CD4-positive, alpha-beta T cell treated with Interleukin-10 for 1 hour (primary cell): ENCODE measurements at regions not wholly inside any gene's neighbourhood (a gene's known extent, or its start where the extent isn't known, plus 50 kb on each side); places are given as distances from the start of the nearest gene placed in this dataset.
A peak's percentile ranks its signal among the peaks of the same experiment; 100 is the strongest.

Source experiments
- DNase-seq: peaks from one replicate; pipeline ENCODE4 v3.0.0-alpha.2; 2020

DNA sequence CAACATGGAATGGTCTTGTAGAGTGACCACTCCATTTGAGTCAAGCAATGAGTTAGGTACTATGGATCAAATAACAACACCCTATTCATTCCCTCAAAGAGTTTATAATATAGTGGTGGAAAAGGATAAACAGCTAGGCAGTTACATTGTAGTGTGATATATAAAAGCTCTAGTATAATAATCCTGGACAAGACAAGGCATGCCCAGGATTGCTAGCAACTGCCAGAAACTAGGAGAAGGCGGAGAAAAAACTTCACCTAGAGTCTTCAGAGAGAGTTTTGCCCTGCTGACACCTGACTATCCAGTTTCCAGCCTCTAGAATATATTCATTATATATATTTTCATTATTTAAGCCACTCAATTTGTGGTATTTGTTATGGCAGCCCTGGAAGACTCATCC is 530.6 kb downstream of the KLF12 start:
- DNase-seq = no peak

DNA sequence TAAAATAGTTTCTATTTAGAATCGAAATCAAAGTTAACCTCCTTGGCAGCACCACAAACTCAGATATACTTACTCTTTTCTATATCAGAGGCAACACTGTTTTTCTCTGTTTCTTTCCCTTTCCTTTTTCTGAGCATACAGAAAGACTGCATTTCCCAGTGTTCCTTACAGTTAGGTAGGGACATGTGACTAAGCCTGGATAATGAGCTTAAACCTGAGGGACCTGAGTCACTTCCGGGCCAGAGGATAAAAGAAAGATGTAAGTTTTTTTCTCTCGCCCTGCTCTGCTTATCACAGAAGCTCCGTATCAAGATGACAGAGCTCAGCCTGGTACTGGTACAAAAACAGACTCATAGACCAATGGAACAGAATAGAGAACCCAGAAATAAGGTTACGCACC is 531.9 kb downstream of the KLF12 start:
- peak; percentile 11 for DNase-seq

DNA sequence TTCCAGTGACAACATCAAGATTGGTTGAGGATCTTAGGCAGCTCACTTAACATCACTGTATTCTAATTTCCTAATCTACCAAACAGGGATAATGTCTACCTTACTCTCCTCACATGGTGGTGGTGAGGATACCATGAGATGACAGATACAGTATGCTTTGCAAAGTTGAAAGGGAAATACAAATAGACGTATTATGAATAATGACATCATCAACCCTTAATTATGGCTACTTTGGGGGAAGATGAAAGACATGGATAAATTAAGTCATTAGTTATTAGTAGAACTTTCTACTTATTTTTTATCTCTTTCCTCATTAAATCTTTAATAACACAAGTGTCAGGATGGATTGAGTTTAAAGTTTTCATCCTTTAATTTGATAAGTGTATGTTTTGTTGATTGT is 532.5 kb downstream of the KLF12 start:
- no peak for DNase-seq

DNA sequence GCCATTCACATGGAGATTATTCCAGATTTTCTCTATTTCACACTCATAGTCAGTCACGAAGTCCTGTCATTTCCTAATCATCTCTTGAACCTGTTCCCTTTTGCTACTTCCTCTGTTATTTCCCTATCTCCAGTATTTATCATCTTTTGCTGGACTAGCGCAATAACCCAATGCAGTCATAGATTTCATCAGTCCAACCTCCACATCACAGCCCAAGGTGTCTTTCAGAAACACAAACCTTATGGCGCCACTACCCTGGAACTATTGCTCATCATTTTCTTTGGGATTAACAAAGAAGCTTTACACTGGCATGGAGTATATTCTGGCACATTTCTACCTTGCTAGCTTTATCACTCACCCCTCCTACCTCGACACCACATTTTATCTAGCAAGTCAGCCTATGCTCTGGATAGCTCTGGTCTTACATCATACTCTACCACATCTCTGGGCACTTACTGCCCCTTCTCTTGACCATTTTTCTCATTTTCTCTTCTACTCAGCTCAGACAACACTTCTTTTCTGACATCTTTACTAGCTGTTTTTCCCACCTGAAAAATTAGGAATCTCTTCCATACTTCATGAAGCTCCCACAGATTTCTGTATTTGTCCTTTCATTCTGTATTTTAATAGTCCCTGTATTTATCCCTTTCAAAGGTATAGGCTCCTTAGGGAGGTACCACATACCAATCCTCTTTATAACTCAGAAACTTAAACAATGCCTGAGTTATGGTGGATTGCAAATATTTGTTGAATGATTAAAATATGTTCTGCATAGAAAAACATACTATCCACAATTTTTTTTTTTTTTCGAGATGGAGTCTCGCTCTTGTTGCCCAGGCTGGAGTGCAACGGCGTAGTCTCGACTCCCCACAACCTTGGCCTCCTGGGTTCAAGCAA is 534.7 kb downstream of the KLF12 start:
- DNase-seq = no peak

DNA sequence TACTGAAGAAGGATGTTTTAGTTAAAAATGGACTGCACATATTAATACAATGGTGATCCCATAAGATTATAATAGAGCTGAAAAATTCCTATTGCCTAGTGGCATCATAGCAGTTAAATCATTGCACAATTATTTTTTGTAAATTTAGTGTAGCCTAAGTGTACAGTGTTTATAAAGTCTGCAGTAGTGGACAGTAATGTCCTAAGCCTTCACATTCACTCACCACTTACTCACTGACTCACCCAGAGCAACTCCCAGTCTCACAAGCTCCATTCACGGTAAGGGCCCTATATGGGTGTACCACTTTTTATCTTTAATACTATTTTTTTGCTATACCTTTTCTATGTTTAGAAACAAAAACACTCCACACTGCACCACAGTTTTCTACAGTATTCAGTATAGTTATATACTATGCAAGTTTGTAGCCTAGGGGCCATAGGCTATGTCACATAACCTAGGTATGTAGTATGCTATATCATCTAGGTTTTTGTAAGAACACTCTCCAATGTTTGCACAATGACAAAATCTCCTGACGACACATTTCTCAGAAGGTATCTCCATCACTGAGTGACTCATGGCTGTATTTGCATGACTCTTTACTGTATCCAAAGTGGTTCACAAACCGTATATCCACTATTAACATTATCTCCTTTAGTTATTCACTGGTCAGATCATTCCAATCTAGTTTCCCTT is 536.0 kb downstream of the KLF12 start:
- DNase-seq = no peak

DNA sequence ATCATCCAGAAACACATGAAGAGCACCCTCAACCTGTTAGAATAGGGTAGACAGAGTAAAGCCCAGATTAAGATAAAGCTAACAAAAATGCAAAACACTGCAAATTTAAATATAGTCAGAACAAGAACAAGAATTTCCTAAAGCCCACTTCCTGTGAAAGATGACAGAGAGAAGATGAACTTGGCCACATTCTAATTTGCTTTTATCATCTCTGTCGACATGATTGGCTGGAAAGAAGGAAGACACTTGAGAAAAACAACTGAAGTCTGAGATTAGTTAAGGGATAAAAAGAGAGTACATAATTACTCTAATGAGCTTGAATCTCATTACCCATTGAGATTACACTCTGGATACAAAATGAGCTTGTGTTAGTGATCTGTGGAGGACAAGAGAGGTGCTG is 537.6 kb downstream of the KLF5 start:
- DNase-seq = no peak

GRCh38 chr13:73593199-73593765 is 534.5 kb downstream of the KLF5 start:
- no peak for DNase-seq

DNA sequence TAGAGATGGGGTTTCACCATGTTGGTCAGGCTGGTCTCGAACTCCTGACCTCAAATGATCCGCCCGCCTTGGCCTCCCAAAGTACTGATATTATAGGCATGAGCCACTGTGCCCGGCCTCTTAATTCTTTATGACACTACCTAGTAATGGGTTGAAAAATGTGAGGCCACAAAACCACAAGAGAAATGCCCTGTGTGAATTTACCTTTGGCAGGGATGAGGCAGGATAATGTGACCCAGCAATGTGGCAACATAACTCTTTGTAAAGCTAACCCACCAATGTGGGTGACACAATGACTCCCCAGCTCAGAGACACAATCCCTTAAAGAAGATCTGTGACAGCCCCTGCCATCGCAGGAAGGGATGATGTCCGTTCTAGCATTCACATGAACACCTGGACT is 533.1 kb downstream of the KLF5 start:
- DNase-seq = no peak

DNA sequence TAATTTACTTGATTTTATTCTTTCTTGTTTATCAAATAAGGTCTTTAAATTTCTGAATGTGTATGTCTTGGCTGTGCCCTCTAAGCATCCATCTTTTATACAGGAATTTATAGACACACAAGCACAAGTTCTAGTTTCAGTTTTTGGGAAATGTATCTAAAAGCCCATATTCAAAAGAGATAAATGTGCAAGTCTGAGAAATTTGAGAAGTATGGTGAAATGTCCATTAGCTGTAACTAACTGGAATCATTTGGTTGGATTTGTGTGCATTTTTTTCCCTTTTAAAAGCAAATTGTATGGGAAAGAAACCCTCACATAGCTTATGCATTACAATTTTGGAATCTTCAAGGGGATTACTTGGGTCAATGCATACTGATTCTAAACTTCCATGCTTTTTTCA is 532.0 kb downstream of the KLF5 start:
- DNase-seq = no peak

DNA sequence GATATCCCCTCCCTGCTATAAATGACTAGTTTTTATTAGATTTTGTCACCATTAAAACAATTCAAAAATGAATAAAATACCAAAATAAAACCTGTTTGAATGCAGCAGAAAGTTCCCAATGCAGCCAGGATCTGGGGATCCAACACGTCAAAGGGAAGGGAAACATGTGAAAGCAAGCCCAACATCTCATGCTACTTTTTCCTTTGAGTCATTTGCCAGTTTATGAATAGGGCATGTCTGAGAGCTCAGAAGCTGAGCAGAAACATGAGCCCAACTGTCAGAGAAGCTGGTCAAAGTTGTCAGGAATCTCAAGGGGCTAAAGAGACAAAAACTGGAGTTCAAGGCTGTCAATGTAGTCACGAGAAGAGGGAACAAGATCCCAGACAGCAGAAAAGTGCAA is 526.4 kb downstream of the KLF5 start:
- DNase-seq = no peak

- DNase-seq = no peak
Measured at GRCh38 chr13:73583331-73583730, 524.5 kb downstream of the KLF5 start.

DNA sequence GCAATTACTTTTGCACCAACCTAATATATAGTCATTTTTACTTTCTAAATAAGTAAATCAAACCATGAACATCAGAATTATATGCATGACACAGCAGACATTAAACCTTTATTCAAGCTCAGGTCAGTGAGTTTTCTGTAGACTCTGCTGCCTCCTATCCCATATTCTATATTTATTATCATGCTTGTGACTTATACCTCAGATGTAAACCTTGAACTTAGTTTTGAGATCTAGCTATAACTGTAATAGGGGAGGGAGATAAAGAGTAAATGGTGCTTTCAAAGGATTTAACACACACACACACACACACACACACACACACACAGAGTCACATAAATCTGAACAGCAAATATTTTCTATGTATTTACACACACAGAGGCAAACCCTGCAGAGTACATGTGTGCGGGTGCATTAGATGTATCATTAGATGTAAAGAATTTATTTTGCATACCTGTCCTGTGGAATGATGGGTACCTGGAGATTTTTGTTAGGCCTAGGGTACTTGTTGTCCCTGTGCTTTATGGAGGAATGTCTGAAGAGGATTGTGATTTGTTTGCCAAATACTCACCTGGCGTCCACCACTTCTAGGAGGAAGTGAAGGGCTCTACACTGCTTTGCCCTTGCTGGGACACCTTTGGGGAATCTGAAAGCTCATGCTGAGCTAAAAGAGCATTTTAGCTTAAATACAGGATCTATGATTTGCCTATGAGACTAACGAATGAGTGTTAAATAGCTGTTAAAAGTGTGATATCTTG is 521.9 kb downstream of the KLF5 start:
- no peak for DNase-seq

DNA sequence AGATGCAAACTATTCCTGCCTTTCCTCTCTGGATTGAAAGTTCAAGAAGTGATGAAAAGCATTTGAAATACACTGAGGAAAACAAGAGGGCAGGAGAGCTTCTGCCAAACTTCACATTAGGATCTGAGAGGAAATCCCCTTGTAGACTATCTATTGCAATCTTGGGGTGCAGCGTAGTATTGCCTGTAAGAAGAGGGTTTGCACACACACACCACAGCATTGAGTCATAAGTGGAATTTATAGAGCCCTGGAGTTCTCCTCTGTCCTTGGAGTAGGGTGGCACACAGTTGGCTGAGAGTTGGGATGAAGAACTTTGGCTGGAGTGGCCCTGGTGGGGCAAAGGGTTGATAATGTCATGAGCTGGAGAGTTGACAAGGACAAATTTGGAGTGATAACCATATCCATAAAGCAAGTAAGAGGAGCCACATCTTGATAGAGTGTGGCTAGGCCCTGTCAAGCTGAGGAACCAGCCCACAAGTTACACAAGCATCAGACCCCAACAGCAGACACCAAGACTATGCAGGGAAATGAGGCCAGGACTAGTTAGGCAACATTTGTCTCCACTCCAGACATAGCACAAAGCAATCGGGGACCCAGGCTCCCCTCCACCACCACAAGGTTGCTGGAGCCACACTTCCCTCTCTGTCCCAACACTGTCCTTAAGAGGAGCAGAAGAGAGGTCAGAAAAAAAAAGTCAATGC is 520.9 kb downstream of the KLF5 start:
- DNase-seq = no peak

GRCh38 chr13:73578251-73578875 is 519.6 kb downstream of the KLF5 start:
- no peak for DNase-seq

- DNase-seq = no peak
Measured at GRCh38 chr13:73576291-73576690, 517.5 kb downstream of the KLF5 start.

- DNase-seq = no peak
Measured at GRCh38 chr13:73572824-73573223, 514.0 kb downstream of the KLF5 start.

DNA sequence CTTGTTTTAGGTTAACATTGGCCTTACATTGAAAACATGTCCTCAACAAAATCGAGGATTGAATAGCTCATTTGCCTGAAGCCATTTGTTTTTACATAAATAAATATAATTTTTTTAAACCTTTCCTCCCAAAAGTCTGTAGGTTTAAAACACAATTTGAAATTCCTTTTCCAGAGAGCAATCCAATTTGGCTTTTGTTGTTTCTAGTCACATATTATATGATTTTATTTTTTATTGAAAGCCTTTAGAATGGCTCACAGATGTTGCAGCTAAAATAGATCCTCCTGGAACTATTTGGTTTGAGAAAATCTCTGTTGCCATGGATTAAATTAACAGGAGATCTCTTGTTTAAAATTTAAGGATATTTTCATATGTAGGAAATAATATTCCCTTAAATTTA is 512.6 kb downstream of the KLF5 start:
- DNase-seq = no peak

DNA sequence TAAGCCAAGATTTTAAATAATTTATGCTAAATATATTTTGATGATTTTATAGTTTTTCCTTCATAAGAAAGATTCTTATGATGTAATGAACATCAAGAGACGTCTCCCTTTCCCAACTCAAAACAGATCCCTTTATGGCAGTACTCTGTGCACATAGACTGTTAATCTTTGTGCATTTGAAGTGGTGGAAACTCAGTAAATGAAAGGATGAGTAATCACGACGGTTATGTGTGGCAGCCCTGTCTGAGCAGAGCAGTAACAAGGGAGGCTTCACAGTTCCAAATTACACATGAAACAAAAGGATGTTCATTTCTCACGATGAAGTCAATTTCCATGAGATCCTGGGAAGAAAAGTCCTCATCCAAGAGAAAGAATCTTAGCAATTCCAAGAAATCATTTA is 498.1 kb downstream of the KLF5 start:
- DNase-seq = no peak

DNA sequence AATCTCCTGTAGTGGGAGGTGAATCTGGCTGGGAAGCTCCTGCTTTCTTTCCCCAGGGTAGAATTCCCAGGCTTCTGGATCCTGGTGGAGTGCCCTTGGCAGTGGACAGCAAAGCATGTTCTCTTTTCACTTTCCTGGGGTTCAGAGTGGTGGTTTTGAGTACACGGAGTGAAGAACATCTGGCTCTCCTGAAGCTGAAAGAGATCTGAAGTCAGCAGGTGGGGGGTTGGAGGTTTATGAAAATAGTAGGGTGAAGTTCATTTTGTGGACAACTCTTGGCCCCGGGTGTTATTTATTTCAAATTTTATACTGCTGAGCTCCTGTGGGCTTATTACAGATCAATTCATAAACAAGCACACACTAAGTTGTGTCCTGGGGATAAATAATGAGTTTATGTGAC is 497.3 kb downstream of the KLF5 start:
- DNase-seq = no peak

DNA sequence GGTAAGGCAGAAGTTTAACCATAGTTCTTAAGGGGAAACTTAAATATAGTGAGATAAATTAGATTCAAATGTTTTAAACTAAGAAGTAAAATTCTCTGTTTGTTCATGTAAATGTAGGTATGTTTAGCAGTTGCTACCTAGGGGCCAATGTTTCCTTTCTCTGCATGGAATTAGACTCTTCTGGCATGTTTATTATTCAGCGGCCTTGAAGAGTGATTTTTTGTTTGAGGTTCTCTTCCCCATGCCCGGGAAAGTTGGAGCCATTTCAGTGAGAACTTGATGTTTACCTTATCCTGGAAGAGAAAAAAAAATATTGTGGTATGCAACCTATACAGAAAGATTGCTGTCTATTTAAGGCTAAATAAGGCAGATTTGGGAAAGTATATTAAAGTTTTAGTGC is 492.9 kb downstream of the KLF5 start:
- no peak for DNase-seq

- no peak for DNase-seq
Measured at GRCh38 chr13:73549717-73550116, 490.9 kb downstream of the KLF5 start.

DNA sequence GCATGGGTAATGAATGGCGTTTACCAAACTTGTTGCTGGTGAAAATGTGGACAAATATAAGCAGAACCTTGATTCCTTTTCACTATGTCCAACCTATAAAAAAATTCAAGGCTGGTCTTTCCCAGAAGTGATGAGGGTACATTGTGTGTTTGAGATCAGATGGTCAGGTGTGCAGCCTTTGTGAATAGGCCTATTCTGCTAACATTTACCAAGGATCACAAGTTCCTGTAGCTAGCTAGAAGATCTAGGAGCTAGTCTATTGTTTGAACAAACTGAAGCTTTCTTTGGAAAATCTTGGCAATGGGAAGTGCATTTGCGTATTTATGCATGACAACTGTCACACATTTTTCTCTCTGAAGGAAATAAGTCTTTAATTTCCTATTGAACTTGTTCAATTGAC is 489.6 kb downstream of the KLF5 start:
- DNase-seq = no peak
